ENCODE measurements at regions not wholly inside any gene's neighbourhood (a gene's known extent, or its start where the extent isn't known, plus 50 kb on each side); places are given as distances from the start of the nearest gene placed in this dataset.

GRCh38 chr2:64396001-64396400, 58.0 kb upstream of the LGALSL start:
- Mint-ChIP-seq H3K27me3 (ENCODE audit: low read depth) (no peaks in the 10 kb centered on the region), H3K4me1 (peaks cover 16% of the 10 kb centered on the region), H3K9me3 (peaks cover 9% of the 10 kb centered on the region), H3K27ac (no peak overlapping the region), H3K4me3 (no peak overlapping the region), H3K36me3 (peaks cover under 1% of the 10 kb centered on the region)
- no peak for DNase-seq (ENCODE audit: low spot score in 2 of 2, unreplicated experiment in 2 of 2)
- TF ChIP-seq CTCF (IDR thresholded peaks at IDR 0.05; ENCODE audit: unreplicated experiment): no peak

- no peaks in the 10 kb centered on the region for H3K36me3 Mint-ChIP-seq
- no peak overlapping the region for H3K4me3 Mint-ChIP-seq
- no peak for DNase-seq (ENCODE audit: low spot score in 2 of 2, unreplicated experiment in 2 of 2)
- H3K4me1 Mint-ChIP-seq: peaks cover 21% of the 10 kb centered on the region
- H3K9me3 Mint-ChIP-seq: peaks cover 4% of the 10 kb centered on the region
- no peak for TF ChIP-seq CTCF (IDR thresholded peaks at IDR 0.05; ENCODE audit: unreplicated experiment)
- H3K27me3 Mint-ChIP-seq (ENCODE audit: low read depth): no peaks in the 10 kb centered on the region
- no peak overlapping the region for H3K27ac Mint-ChIP-seq
Observed at GRCh38 chr2:64396551-64396950, 57.4 kb upstream of the LGALSL start.

- TF ChIP-seq CTCF (IDR thresholded peaks at IDR 0.05; ENCODE audit: unreplicated experiment): no peak
- Mint-ChIP-seq H3K27ac (no peak overlapping the region), H3K27me3 (ENCODE audit: low read depth) (no peaks in the 10 kb centered on the region), H3K4me1 (peaks cover 29% of the 10 kb centered on the region), H3K4me3 (no peak overlapping the region), H3K9me3 (no peaks in the 10 kb centered on the region), H3K36me3 (no peaks in the 10 kb centered on the region)
- DNase-seq (ENCODE audit: low spot score in 2 of 2, unreplicated experiment in 2 of 2): no peak
Observed at GRCh38 chr2:64398516-64399129, 55.3 kb upstream of the LGALSL start.

- no peak overlapping the region for H3K4me3 Mint-ChIP-seq
- no peak overlapping the region for H3K27ac Mint-ChIP-seq
- TF ChIP-seq CTCF (IDR thresholded peaks at IDR 0.05; ENCODE audit: unreplicated experiment): no peak
- H3K4me1 Mint-ChIP-seq: peaks cover 38% of the 10 kb centered on the region
- no peak for DNase-seq (ENCODE audit: low spot score in 2 of 2, unreplicated experiment in 2 of 2)
- no peaks in the 10 kb centered on the region for H3K27me3 Mint-ChIP-seq (ENCODE audit: low read depth)
- H3K9me3 Mint-ChIP-seq: no peaks in the 10 kb centered on the region
- H3K36me3 Mint-ChIP-seq: no peaks in the 10 kb centered on the region
Observed at GRCh38 chr2:64399521-64399920, 54.4 kb upstream of the LGALSL start.

GRCh38 chr2:64400105-64400728, 53.7 kb upstream of the LGALSL start:
- Mint-ChIP-seq H3K4me1 (peaks cover 44% of the 10 kb centered on the region), H3K27me3 (ENCODE audit: low read depth) (no peaks in the 10 kb centered on the region), H3K4me3 (no peak overlapping the region), H3K27ac (no peak overlapping the region), H3K36me3 (no peaks in the 10 kb centered on the region), H3K9me3 (no peaks in the 10 kb centered on the region)
- DNase-seq (ENCODE audit: low spot score in 2 of 2, unreplicated experiment in 2 of 2): no peak
- no peak for TF ChIP-seq CTCF (IDR thresholded peaks at IDR 0.05; ENCODE audit: unreplicated experiment)
